LNCaP clone FGC (cell line): ENCODE measurements at regions not wholly inside any gene's neighbourhood (a gene's known extent, or its start where the extent isn't known, plus 50 kb on each side); places are given as distances from the start of the nearest gene placed in this dataset.

ENCODE experiments used
- DNase-seq: peaks from one replicate; pipeline ENCODE4 v3.0.0-alpha.2; 2011; ENCODE audit warnings: low read depth
- H3K4me3 ChIP-seq: 2 replicates; pipeline ENCODE4 v1.5.1; 2011; ENCODE audit warnings: mild to moderate bottlenecking, low read depth, low read length, control low read depth
- TF ChIP-seq, protein P1 (sequence below): IDR thresholded peaks from 2 replicates; pipeline ENCODE4 v1.5.1; 2012; ENCODE audit warnings: mild to moderate bottlenecking; ENCODE audit not compliant: control insufficient read depth, insufficient read depth; ENCODE audit errors: extremely low read depth

DNA sequence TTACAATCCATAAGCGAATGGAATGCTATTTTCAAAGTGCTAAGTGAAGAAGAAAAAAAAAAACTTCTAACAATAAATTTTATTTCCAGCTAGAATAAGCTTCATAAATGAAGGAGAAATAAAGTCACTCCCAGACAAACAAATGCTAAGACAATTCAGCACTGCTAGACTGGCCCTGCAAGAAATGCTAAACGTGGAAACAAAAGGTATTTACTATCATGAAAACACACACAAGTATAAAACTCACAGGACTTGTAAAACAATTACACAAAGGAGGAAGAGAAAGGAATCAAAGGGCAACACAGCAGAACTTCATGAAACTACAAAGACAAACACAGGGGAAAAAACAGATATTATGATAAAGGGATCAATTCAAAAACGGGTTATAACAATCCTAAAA lies 85.8 kb upstream of the NELL2 start:
- no peak overlapping the region for H3K4me3 ChIP-seq
- DNase-seq = peak; percentile 52
- TF ChIP-seq, protein P1, sequence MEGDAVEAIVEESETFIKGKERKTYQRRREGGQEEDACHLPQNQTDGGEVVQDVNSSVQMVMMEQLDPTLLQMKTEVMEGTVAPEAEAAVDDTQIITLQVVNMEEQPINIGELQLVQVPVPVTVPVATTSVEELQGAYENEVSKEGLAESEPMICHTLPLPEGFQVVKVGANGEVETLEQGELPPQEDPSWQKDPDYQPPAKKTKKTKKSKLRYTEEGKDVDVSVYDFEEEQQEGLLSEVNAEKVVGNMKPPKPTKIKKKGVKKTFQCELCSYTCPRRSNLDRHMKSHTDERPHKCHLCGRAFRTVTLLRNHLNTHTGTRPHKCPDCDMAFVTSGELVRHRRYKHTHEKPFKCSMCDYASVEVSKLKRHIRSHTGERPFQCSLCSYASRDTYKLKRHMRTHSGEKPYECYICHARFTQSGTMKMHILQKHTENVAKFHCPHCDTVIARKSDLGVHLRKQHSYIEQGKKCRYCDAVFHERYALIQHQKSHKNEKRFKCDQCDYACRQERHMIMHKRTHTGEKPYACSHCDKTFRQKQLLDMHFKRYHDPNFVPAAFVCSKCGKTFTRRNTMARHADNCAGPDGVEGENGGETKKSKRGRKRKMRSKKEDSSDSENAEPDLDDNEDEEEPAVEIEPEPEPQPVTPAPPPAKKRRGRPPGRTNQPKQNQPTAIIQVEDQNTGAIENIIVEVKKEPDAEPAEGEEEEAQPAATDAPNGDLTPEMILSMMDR = no peak

- TF ChIP-seq, protein P1 = no peak
- no peak overlapping the region for H3K4me3 ChIP-seq
- DNase-seq = no peak
Observed at GRCh38 chr12:44960856-44961255, 84.7 kb upstream of the NELL2 start.

DNA sequence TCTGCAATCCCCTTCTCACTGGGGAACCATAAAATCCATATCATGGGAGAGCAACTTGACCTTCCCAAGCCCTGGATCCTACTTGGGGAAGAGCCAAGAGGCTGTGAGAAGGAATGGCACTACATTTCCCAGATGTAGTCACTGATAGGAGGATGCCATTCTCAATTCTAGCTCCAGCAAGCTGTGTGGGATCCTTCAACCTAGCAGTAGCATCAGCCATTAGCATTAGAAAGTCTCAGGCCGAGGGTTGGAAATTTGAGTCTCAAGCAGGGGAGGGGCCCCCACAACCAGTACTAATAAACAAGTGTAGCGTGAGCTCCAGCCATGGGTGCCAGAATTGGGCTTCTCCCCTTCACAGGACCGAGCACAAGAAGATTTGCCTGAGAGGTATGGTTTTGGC lies 84.3 kb upstream of the NELL2 start:
- no peak overlapping the region for H3K4me3 ChIP-seq
- TF ChIP-seq, protein P1 = no peak
- no peak for DNase-seq

GRCh38 chr12:44947163-44947562 lies 71.0 kb upstream of the NELL2 start:
- no peak for DNase-seq
- no peak overlapping the region for H3K4me3 ChIP-seq
- TF ChIP-seq, protein P1 = no peak

DNA sequence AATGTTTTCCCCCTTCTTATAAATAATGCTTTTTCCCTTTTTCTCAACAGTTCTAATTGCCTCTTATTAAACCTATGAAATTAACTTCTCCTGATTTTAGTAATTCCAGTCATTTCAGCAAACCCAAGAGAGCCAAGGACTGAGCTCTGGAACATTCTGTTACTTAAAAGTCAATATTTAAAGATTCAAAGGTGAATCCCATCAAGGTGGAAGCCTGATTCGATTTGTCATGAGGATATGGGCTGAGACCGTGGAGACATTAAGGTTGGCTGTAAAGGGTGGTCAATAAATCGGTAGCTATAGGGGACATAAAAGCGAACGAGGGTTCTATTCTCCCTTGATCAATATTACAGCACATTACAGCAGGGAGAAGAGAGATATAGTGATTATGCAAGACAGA lies 66.6 kb upstream of the NELL2 start:
- TF ChIP-seq, protein P1 = no peak
- H3K4me3 ChIP-seq = no peak overlapping the region
- DNase-seq = no peak

GRCh38 chr12:44930972-44931600 lies 55.0 kb upstream of the NELL2 start:
- DNase-seq = peak; percentile 13

DNA sequence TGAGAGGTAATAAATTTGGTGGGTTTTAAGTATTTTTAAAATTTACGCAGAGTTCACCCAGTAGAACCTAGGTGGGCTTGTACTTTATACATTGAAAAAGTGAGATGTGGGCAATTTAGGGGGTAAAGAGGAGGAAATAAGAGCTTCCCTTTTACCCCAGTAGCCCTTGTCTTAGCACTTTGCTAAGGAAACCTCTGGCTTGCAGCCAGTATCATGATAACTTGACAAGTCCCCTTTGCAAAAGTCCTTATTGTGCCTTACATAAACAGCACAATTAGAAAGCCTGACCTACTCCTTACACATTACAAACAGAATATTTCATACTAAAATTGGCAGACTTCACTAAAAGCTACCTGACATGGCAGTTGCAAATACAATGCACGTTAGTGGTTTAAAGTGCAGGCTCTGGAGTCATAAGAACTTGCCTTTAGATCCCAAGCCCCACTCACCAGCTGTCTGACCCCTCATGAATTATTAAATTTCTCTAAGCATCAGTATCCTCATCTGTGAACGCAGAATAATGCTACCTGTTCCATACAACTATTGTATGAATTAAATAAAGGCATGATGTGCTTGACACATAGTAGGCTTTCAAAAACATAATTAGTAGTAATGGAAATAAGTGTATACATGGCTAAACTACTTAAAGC lies 53.2 kb upstream of the NELL2 start:
- H3K4me3 ChIP-seq = no peak overlapping the region
- TF ChIP-seq, protein P1 = no peak
- no peak for DNase-seq

More at GRCh38 chr12:44930972-44931600, 55.0 kb upstream of the NELL2 start:
- TF ChIP-seq, protein P1 = peak; percentile 43
- no peak overlapping the region for H3K4me3 ChIP-seq
